PC-3 (cell line): ENCODE measurements at regions not wholly inside any gene's neighbourhood (a gene's known extent, or its start where the extent isn't known, plus 50 kb on each side); places are given as distances from the start of the nearest gene placed in this dataset.

Source experiments
- ATAC-seq: fragments of 200-7000 bp; cut with Tn5 transposase; 2 replicates; pipeline ENCODE4 v1.9.1; 2020; ENCODE audit warnings: mild to moderate bottlenecking, moderate library complexity
- BruUV-seq: library from RNA; stranded (reverse); fragments of 400-500 nt; replicated peaks from 2 replicates; lab custom pipeline; 2021; lab: Mats Ljungman, UMichigan
- CTCF ChIA-PET: fragments of 300-600 bp; sonication (Branson Sonifier 250); formaldehyde crosslinking; loops from one replicate; lab custom pipeline; 2022; ENCODE audit warnings: antibody characterized with exemption; lab: Charles Lee
- POLR2A ChIA-PET: fragments of 300-600 bp; sonication (Branson Sonifier 250); formaldehyde crosslinking; loops from one replicate; lab custom pipeline; 2022; ENCODE audit warnings: antibody characterized with exemption; ENCODE audit not compliant: unreplicated experiment; lab: Charles Lee
- DNase-seq: peaks from one replicate; pipeline ENCODE4 v3.0.0-alpha.2; 2015
- H2AFZ ChIP-seq: fragments of 300-600 bp; sonication (generic); 2 replicates; pipeline ENCODE4 v1.6.0; 2016; ENCODE audit warnings: antibody characterized with exemption, low read length
- H3F3A ChIP-seq: fragments of 300-600 bp; sonication (generic); one replicate; pipeline ENCODE4 v1.6.0; 2017; ENCODE audit warnings: antibody characterized with exemption, low read length, control low read depth, mild to moderate bottlenecking; ENCODE audit not compliant: unreplicated experiment
- H3K27ac ChIP-seq: fragments of 300-600 bp; sonication (generic); 2 replicates; pipeline ENCODE4 v1.5.1; 2016; ENCODE audit warnings: mild to moderate bottlenecking, low read length
- H3K27me3 ChIP-seq: fragments of 300-600 bp; sonication (generic); 2 replicates; pipeline ENCODE4 v1.6.1; 2016; ENCODE audit warnings: low read length, mixed read lengths
- H3K36me3 ChIP-seq: fragments of 300-600 bp; sonication (generic); 2 replicates; pipeline ENCODE4 v1.6.1; 2016; ENCODE audit warnings: low read depth, mixed run types, low read length, mixed read lengths
- H3K4me1 ChIP-seq: fragments of 300-600 bp; sonication (generic); 2 replicates; pipeline ENCODE4 v1.5.1; 2016; ENCODE audit warnings: low read length; ENCODE audit not compliant: insufficient read depth
- H3K4me2 ChIP-seq: fragments of 300-600 bp; sonication (generic); 2 replicates; pipeline ENCODE4 v1.6.0; 2016; ENCODE audit warnings: low read length
- H3K4me3 ChIP-seq: fragments of 300-600 bp; sonication (generic); 2 replicates; pipeline ENCODE4 v1.5.1; 2016; ENCODE audit warnings: mild to moderate bottlenecking, low read length, mixed read lengths
- H3K79me2 ChIP-seq: fragments of 300-600 bp; sonication (generic); 2 replicates; pipeline ENCODE4 v1.6.1; 2017; ENCODE audit warnings: low read length, mixed read lengths
- H3K9ac ChIP-seq: fragments of 300-600 bp; sonication (generic); 2 replicates; pipeline ENCODE4 v1.6.0; 2016; ENCODE audit warnings: mild to moderate bottlenecking, low read length
- H3K9me2 ChIP-seq: fragments of 300-600 bp; sonication (generic); replicated peaks from 2 replicates; pipeline ENCODE4 v1.6.1; 2016; ENCODE audit warnings: mixed run types, low read length, mixed read lengths
- H3K9me3 ChIP-seq: fragments of 300-600 bp; sonication (generic); 2 replicates; pipeline ENCODE4 v1.6.1; 2016; ENCODE audit warnings: low read length, mixed read lengths
- H4K20me1 ChIP-seq: fragments of 300-600 bp; sonication (generic); 2 replicates; pipeline ENCODE4 v1.6.1; 2016; ENCODE audit warnings: low read length, mixed read lengths
- CTCF ChIP-seq: fragments of 300-600 bp; sonication (generic); conservative IDR thresholded peaks from 2 replicates; pipeline ENCODE4 v1.5.1; 2017; ENCODE audit warnings: antibody characterized with exemption, low read depth, mild to moderate bottlenecking, low read length
- EZH2 ChIP-seq: fragments of 300-600 bp; sonication (generic); IDR thresholded peaks from one replicate; pipeline ENCODE4 v1.6.1; 2017; ENCODE audit warnings: antibody characterized with exemption, mild to moderate bottlenecking, low read length; ENCODE audit not compliant: unreplicated experiment
- EZH2phosphoT487 ChIP-seq: fragments of 300-600 bp; sonication (generic); IDR thresholded peaks from 2 replicates; pipeline ENCODE4 v1.6.1; 2018; ENCODE audit warnings: mild to moderate bottlenecking, antibody characterized with exemption, low read length, borderline replicate concordance
- intact Hi-C: fragments of 100-400 bp; cut with micrococcal nuclease; formaldehyde crosslinking; loops from 2 replicates; pipeline ENCODE4 v1.9.0; 2023

DNA sequence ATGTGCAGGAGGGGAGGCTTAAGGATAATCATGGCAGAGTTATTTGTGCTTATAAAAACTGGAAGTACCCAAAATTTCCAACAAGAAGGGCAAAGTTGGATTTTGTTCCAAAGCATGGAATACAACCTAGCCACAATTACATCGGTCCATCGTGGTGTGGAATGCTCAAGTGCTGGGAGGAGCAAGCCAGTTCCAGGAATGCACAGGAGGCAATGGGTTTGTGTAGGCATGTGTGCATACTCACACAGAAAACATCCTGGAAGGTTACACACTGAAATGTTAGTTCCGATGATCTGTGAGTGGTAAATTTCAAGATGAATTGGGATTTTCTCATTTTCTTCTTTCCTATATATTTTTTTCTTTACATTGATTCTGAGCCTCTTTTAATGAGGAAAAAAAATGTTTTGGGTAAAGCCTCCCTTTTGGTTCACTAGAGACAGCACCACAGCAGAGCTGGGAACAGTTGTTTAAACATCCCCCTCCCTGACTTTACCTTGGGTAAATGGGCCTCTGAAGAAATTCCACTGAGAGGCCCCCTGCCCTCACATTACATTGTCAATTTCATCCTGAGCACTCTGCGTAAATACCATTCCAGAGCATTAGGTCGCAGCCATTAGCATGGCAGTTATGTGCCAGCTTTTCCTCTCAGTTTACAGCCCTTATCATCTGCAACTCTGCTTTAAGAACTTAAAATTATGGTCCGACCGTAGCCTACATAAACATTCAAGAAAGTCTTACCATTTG is 122.0 kb downstream of the UQCRFS1 start:
- Histone ChIP-seq H3K27ac (no peak overlapping the region), H3K36me3 (no peaks in the 10 kb centered on the region), H2AFZ (no peak overlapping the region), H3K9ac (no peak overlapping the region), H3K9me3 (no peaks in the 10 kb centered on the region), H3K9me2 (no peaks in the 10 kb centered on the region), H3K27me3 (0 out of 2 replicates have a peak, but pooled peaks cover 6% of the 10 kb centered on the region), H3K79me2 (no peaks in the 10 kb centered on the region), H3K4me1 (no peaks in the 10 kb centered on the region), H4K20me1 (no peaks in the 10 kb centered on the region), H3K4me3 (no peak overlapping the region), H3F3A (no peaks in the 10 kb centered on the region), H3K4me2 (no peak overlapping the region)
- POLR2A ChIA-PET, result no interaction called here
- DNase-seq (no peak), ATAC-seq (no peak)
- intact Hi-C loops, result no loop called here
- CTCF ChIA-PET, result no interaction called here
- BruUV-seq, result no TSS peak
- TF ChIP-seq EZH2, result no peak
- no peak for TF ChIP-seq CTCF
- TF ChIP-seq EZH2phosphoT487, result no peak

GRCh38 chr19:29089315-29089870 is 123.6 kb downstream of the UQCRFS1 start:
- no peak overlapping the region for H2AFZ ChIP-seq
- BruUV-seq, result no TSS peak
- intact Hi-C loops, result no loop called here
- ATAC-seq, result no peak
- H3K27me3 ChIP-seq, result 0 out of 2 replicates have a peak, but pooled peaks cover 6% of the 10 kb centered on the region
- no peak overlapping the region for H3K27ac ChIP-seq
- no peaks in the 10 kb centered on the region for H3K79me2 ChIP-seq
- no peaks in the 10 kb centered on the region for H4K20me1 ChIP-seq
- TF ChIP-seq EZH2 (no peak), CTCF (no peak), EZH2phosphoT487 (no peak)
- DNase-seq, result no peak
- H3K4me3 ChIP-seq, result no peak overlapping the region
- no peaks in the 10 kb centered on the region for H3K36me3 ChIP-seq
- ChIA-PET POLR2A (no interaction called here), CTCF (no interaction called here)
- H3K9ac ChIP-seq, result no peak overlapping the region
- H3K4me1 ChIP-seq, result no peaks in the 10 kb centered on the region
- H3K4me2 ChIP-seq, result no peak overlapping the region
- H3F3A ChIP-seq, result no peaks in the 10 kb centered on the region
- H3K9me3 ChIP-seq, result no peaks in the 10 kb centered on the region
- H3K9me2 ChIP-seq, result no peaks in the 10 kb centered on the region

- ATAC-seq (no peak), DNase-seq (no peak)
- POLR2A ChIA-PET, result no interaction called here
- Histone ChIP-seq H3K4me1 (no peaks in the 10 kb centered on the region), H3K27ac (no peak overlapping the region), H3K4me3 (no peak overlapping the region), H3K9me2 (no peaks in the 10 kb centered on the region), H3K4me2 (no peak overlapping the region), H3K79me2 (no peaks in the 10 kb centered on the region), H3K9me3 (no peaks in the 10 kb centered on the region), H3K27me3 (0 out of 2 replicates have a peak, but pooled peaks cover 6% of the 10 kb centered on the region), H2AFZ (no peak overlapping the region), H4K20me1 (no peaks in the 10 kb centered on the region), H3F3A (no peaks in the 10 kb centered on the region), H3K36me3 (no peaks in the 10 kb centered on the region), H3K9ac (no peak overlapping the region)
- TF ChIP-seq EZH2, result no peak
- TF ChIP-seq CTCF, result no peak
- no peak for TF ChIP-seq EZH2phosphoT487
- CTCF ChIA-PET, result no interaction called here
- BruUV-seq, result no TSS peak
- intact Hi-C loops, result no loop called here
Measured at GRCh38 chr19:29088761-29089160, 124.2 kb downstream of the UQCRFS1 start.
